Activated T-cell treated with anti-CD3 and anti-CD28 coated beads for 4 hours (primary cell): ENCODE measurements at regions not wholly inside any gene's neighbourhood (a gene's known extent, or its start where the extent isn't known, plus 50 kb on each side); places are given as distances from the start of the nearest gene placed in this dataset.
A peak's percentile ranks its signal among the peaks of the same experiment; 100 is the strongest.

Experiments
- DNase-seq: peaks from one replicate; pipeline ENCODE4 v3.0.0-alpha.2; 2020

- DNase-seq = no peak
Measured at GRCh38 chr4:26075583-26075982, 161.6 kb downstream of the SMIM20 start.

- peak; percentile 15 for DNase-seq
Measured at GRCh38 chr4:26076000-26076587, 162.1 kb downstream of the SMIM20 start.

- no peak for DNase-seq
Measured at GRCh38 chr4:26076896-26077295, 162.9 kb downstream of the SMIM20 start.

GRCh38 chr4:26077756-26078155, 163.7 kb downstream of the SMIM20 start:
- DNase-seq = no peak

GRCh38 chr4:26080870-26081628, 167.0 kb downstream of the SMIM20 start:
- DNase-seq = no peak

- DNase-seq = no peak
Measured at GRCh38 chr4:26081795-26082498, 167.9 kb downstream of the SMIM20 start.

GRCh38 chr4:26082565-26082964, 168.5 kb downstream of the SMIM20 start:
- no peak for DNase-seq

GRCh38 chr4:26083987-26084386, 170.0 kb downstream of the SMIM20 start:
- DNase-seq = no peak

- no peak for DNase-seq
Measured at GRCh38 chr4:26084414-26084813, 170.4 kb downstream of the SMIM20 start.

GRCh38 chr4:26085551-26085950, 171.5 kb downstream of the SMIM20 start:
- no peak for DNase-seq

- DNase-seq = no peak
Measured at GRCh38 chr4:26086621-26087441, 172.8 kb downstream of the SMIM20 start.

GRCh38 chr4:26088433-26088928, 174.5 kb downstream of the SMIM20 start:
- DNase-seq = no peak

- DNase-seq = no peak
Measured at GRCh38 chr4:26093551-26093950, 179.5 kb downstream of the SMIM20 start.

- DNase-seq = no peak
Measured at GRCh38 chr4:26094076-26094475, 180.1 kb downstream of the SMIM20 start.

GRCh38 chr4:26094911-26095310, 180.9 kb downstream of the SMIM20 start:
- DNase-seq = no peak

- DNase-seq = no peak
Measured at GRCh38 chr4:26099967-26100366, 185.9 kb downstream of the SMIM20 start.

- DNase-seq = no peak
Measured at GRCh38 chr4:26101011-26101410, 187.0 kb downstream of the SMIM20 start.

GRCh38 chr4:26104056-26104685, 190.2 kb downstream of the SMIM20 start:
- no peak for DNase-seq

GRCh38 chr4:26105337-26105736, 191.3 kb downstream of the SMIM20 start:
- DNase-seq = no peak

GRCh38 chr4:26105815-26106699, 192.0 kb downstream of the SMIM20 start:
- no peak for DNase-seq

- DNase-seq = no peak
Measured at GRCh38 chr4:26106776-26107175, 192.8 kb downstream of the SMIM20 start.
